GM06990 (cell line): ENCODE measurements at regions not wholly inside any gene's neighbourhood (a gene's known extent, or its start where the extent isn't known, plus 50 kb on each side); places are given as distances from the start of the nearest gene placed in this dataset.
A peak's percentile ranks its signal among the peaks of the same experiment; 100 is the strongest.
"Not testable (repeated sequence)": the region's sequence is repeated elsewhere in the genome, so short reads cannot be mapped to it uniquely, and the experiment has no call there.

Source experiments
- DNase-seq: peaks from one replicate; pipeline ENCODE4 v3.0.0-alpha.2; 2011; ENCODE audit not compliant: insufficient read length; ENCODE audit errors: extremely low read depth
- H3K27me3 ChIP-seq: replicated peaks from 2 replicates; pipeline ENCODE4 v1.6.0; 2011; ENCODE audit warnings: low read length; ENCODE audit not compliant: control insufficient read depth, insufficient read depth
- H3K36me3 ChIP-seq: 2 replicates; pipeline ENCODE4 v1.5.1; 2011; ENCODE audit warnings: low read length; ENCODE audit not compliant: control insufficient read depth, insufficient read depth
- H3K4me3 ChIP-seq: replicated peaks from 2 replicates; pipeline ENCODE4 v1.5.1; 2011; ENCODE audit warnings: low read depth, mild to moderate bottlenecking, control low read depth, low read length
- CTCF ChIP-seq: IDR thresholded peaks from 2 replicates; pipeline ENCODE4 v1.5.1; 2011; ENCODE audit warnings: low read length, control low read depth, mild to moderate bottlenecking, inconsistent platforms; ENCODE audit not compliant: insufficient read depth, poor library complexity, severe bottlenecking

- no peak for DNase-seq
- TF ChIP-seq CTCF = peak; percentile 36
- H3K4me3 ChIP-seq = no peak overlapping the region
Observed at GRCh38 chr20:40966103-40966502, 62.5 kb upstream of the TOP1 start.

GRCh38 chr20:40966516-40967185 is 62.0 kb upstream of the TOP1 start:
- no peak overlapping the region for H3K4me3 ChIP-seq
- TF ChIP-seq CTCF = no peak
- H3K27me3 ChIP-seq = no peaks in the 10 kb centered on the region; the same call in 1 of the 2 replicates
- no peak for DNase-seq
- no peaks in the 10 kb centered on the region for H3K36me3 ChIP-seq

More at GRCh38 chr20:40966103-40966502, 62.5 kb upstream of the TOP1 start:
- no peaks in the 10 kb centered on the region for H3K36me3 ChIP-seq
- H3K27me3 ChIP-seq = no peaks in the 10 kb centered on the region; the same call in none of the 2 replicates

GRCh38 chr20:40967700-40968099 is 60.9 kb upstream of the TOP1 start:
- Histone ChIP-seq H3K36me3 (no peaks in the 10 kb centered on the region), H3K4me3 (no peak overlapping the region), H3K27me3 (no peaks in the 10 kb centered on the region)
- TF ChIP-seq CTCF = no peak
- DNase-seq = no peak

- peak; percentile 94 for TF ChIP-seq CTCF
- peak; percentile 67 for DNase-seq
- peak overlapping the region; percentile 68 for H3K4me3 ChIP-seq
- H3K27me3 ChIP-seq, H3K36me3 ChIP-seq: not testable (repeated sequence)
Observed at GRCh38 chr20:40968816-40969562, 59.6 kb upstream of the TOP1 start.

- no peaks in the 10 kb centered on the region for H3K36me3 ChIP-seq
- DNase-seq = no peak
Observed at GRCh38 chr20:40970218-40970617, 58.4 kb upstream of the TOP1 start.

More at GRCh38 chr20:40970218-40970617, 58.4 kb upstream of the TOP1 start:
- Histone ChIP-seq H3K27me3 (no peaks in the 10 kb centered on the region), H3K4me3 (no peak overlapping the region)
- peak; percentile 12 for TF ChIP-seq CTCF
